Loucy (cell line): ENCODE measurements at regions not wholly inside any gene's neighbourhood (a gene's known extent, or its start where the extent isn't known, plus 50 kb on each side); places are given as distances from the start of the nearest gene placed in this dataset.
A peak's percentile ranks its signal among the peaks of the same experiment; 100 is the strongest.
"Not testable (repeated sequence)": the region's sequence is repeated elsewhere in the genome, so short reads cannot be mapped to it uniquely, and the experiment has no call there.

Experiments
- H2AFZ ChIP-seq: fragments of 200-600 bp; sonication (generic); 2 replicates; pipeline ENCODE4 v1.6.0; 2016; ENCODE audit warnings: antibody characterized with exemption, mild to moderate bottlenecking, low read length, moderate library complexity
- H3F3A ChIP-seq: fragments of 200-600 bp; 2 replicates; pipeline ENCODE4 v1.6.0; 2016; ENCODE audit warnings: antibody characterized with exemption, low read depth, mild to moderate bottlenecking
- H3K27me3 ChIP-seq: fragments of 200-600 bp; sonication (generic); 2 replicates; pipeline ENCODE4 v1.6.1; 2014; ENCODE audit warnings: low read length, mild to moderate bottlenecking; ENCODE audit not compliant: insufficient read depth, poor library complexity, severe bottlenecking
- H3K36me3 ChIP-seq: fragments of 200-600 bp; sonication (generic); 2 replicates; pipeline ENCODE4 v1.6.1; 2016; ENCODE audit warnings: low read length; ENCODE audit not compliant: insufficient read depth
- H3K4me1 ChIP-seq: fragments of 200-600 bp; sonication (generic); 2 replicates; pipeline ENCODE4 v1.5.1; 2014; ENCODE audit warnings: low read length, mild to moderate bottlenecking; ENCODE audit not compliant: insufficient read depth, poor library complexity, severe bottlenecking
- H3K4me2 ChIP-seq: fragments of 200-600 bp; sonication (generic); 2 replicates; pipeline ENCODE4 v1.6.0; 2014; ENCODE audit warnings: antibody characterized with exemption, low read length, low read depth, mild to moderate bottlenecking; ENCODE audit not compliant: poor library complexity, severe bottlenecking
- H3K4me3 ChIP-seq: fragments of 200-600 bp; sonication (generic); 2 replicates; pipeline ENCODE4 v1.5.1; 2014; ENCODE audit warnings: low read length, mild to moderate bottlenecking, mixed read lengths; ENCODE audit not compliant: poor library complexity, severe bottlenecking
- H3K79me2 ChIP-seq: fragments of 200-600 bp; sonication (generic); 2 replicates; pipeline ENCODE4 v1.6.1; 2014; ENCODE audit warnings: low read length; ENCODE audit not compliant: insufficient read depth
- H3K9ac ChIP-seq: fragments of 200-600 bp; sonication (generic); 2 replicates; pipeline ENCODE4 v1.6.0; 2014; ENCODE audit warnings: mild to moderate bottlenecking, low read depth, low read length, moderate library complexity; ENCODE audit not compliant: poor library complexity, severe bottlenecking
- H3K9me2 ChIP-seq: fragments of 200-600 bp; sonication (generic); replicated peaks from 2 replicates; pipeline ENCODE4 v1.6.1; 2016; ENCODE audit warnings: low read depth, low read length, mixed read lengths
- H3K9me3 ChIP-seq: fragments of 200-600 bp; sonication (generic); 2 replicates; pipeline ENCODE4 v1.6.1; 2014; ENCODE audit warnings: mild to moderate bottlenecking, antibody characterized with exemption, low read length, low read depth; ENCODE audit not compliant: insufficient read depth
- H4K20me1 ChIP-seq: fragments of 200-600 bp; sonication (generic); 2 replicates; pipeline ENCODE4 v1.6.0; 2014; ENCODE audit warnings: antibody characterized with exemption, low read length, mild to moderate bottlenecking; ENCODE audit not compliant: insufficient read depth, poor library complexity, severe bottlenecking
- EZH2phosphoT487 ChIP-seq: fragments of 200-600 bp; IDR thresholded peaks from 2 replicates; pipeline ENCODE4 v1.6.1; 2018; ENCODE audit warnings: antibody characterized with exemption, mild to moderate bottlenecking, moderate library complexity, borderline replicate concordance
- TF ChIP-seq, protein P1 (sequence below): fragments of 200-600 bp; sonication (generic); conservative IDR thresholded peaks from 2 replicates; pipeline ENCODE4 v1.5.1; 2014; ENCODE audit warnings: mild to moderate bottlenecking, antibody characterized with exemption, low read length

DNA sequence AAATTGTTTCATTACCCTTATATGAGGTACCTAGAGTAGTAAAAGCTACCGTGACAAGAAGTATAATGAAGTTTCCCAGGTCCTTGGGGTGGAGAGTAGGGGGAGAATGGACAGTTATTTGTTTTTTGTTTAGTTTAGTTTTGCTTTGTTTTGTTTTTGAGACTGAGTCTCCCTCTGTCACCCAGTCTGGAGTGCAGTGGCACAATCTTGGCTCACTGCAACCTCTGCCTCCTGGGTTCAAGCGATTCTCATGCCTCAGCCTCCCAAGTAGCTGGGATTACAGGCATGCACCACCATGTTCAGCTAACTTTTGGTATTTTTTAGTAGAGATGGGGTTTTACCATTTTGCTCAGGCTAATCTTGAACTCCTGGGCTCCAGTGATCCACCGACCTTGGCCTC lies 94.2 kb downstream of the VPREB1 start:
- H3K4me3 ChIP-seq, H3K9ac ChIP-seq, H2AFZ ChIP-seq, H3K4me2 ChIP-seq, H3K9me3 ChIP-seq, H3K27me3 ChIP-seq, H3F3A ChIP-seq, H3K79me2 ChIP-seq, H3K4me1 ChIP-seq, H3K9me2 ChIP-seq, H4K20me1 ChIP-seq, H3K36me3 ChIP-seq: not testable (repeated sequence)

DNA sequence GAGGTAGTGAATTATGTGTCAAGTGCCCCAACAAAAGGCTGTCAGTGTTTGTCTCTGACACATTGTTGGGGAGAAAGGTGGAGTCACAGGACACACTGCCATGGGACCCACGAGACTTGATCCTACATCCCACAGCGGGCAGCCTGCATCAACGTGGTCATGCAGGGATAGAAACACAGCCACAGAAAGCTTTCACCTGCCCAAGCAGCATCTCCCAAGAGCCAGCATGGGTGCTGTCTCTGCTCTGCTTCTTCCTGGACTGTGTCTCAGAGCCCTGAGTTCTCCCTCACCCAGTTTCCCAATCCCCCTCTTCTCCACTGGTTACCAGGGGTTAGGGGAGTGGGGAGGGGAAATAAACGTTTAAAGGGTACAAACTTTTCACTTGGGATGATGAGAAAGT lies 97.2 kb downstream of the VPREB1 start:
- H3K9ac ChIP-seq: no peak overlapping the region
- no peaks in the 10 kb centered on the region for H3K9me3 ChIP-seq
- no peaks in the 10 kb centered on the region for H4K20me1 ChIP-seq
- no peaks in the 10 kb centered on the region for H3K79me2 ChIP-seq
- H3F3A ChIP-seq: no peaks in the 10 kb centered on the region
- no peak overlapping the region for H2AFZ ChIP-seq
- no peaks in the 10 kb centered on the region for H3K27me3 ChIP-seq
- no peak overlapping the region for H3K4me2 ChIP-seq
- H3K4me1 ChIP-seq: peaks cover 25% of the 10 kb centered on the region
- no peak for TF ChIP-seq EZH2phosphoT487
- TF ChIP-seq, protein P1, sequence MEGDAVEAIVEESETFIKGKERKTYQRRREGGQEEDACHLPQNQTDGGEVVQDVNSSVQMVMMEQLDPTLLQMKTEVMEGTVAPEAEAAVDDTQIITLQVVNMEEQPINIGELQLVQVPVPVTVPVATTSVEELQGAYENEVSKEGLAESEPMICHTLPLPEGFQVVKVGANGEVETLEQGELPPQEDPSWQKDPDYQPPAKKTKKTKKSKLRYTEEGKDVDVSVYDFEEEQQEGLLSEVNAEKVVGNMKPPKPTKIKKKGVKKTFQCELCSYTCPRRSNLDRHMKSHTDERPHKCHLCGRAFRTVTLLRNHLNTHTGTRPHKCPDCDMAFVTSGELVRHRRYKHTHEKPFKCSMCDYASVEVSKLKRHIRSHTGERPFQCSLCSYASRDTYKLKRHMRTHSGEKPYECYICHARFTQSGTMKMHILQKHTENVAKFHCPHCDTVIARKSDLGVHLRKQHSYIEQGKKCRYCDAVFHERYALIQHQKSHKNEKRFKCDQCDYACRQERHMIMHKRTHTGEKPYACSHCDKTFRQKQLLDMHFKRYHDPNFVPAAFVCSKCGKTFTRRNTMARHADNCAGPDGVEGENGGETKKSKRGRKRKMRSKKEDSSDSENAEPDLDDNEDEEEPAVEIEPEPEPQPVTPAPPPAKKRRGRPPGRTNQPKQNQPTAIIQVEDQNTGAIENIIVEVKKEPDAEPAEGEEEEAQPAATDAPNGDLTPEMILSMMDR: no peak
- H3K4me3 ChIP-seq: no peak overlapping the region
- no peaks in the 10 kb centered on the region for H3K36me3 ChIP-seq
- H3K9me2 ChIP-seq: no peaks in the 10 kb centered on the region

DNA sequence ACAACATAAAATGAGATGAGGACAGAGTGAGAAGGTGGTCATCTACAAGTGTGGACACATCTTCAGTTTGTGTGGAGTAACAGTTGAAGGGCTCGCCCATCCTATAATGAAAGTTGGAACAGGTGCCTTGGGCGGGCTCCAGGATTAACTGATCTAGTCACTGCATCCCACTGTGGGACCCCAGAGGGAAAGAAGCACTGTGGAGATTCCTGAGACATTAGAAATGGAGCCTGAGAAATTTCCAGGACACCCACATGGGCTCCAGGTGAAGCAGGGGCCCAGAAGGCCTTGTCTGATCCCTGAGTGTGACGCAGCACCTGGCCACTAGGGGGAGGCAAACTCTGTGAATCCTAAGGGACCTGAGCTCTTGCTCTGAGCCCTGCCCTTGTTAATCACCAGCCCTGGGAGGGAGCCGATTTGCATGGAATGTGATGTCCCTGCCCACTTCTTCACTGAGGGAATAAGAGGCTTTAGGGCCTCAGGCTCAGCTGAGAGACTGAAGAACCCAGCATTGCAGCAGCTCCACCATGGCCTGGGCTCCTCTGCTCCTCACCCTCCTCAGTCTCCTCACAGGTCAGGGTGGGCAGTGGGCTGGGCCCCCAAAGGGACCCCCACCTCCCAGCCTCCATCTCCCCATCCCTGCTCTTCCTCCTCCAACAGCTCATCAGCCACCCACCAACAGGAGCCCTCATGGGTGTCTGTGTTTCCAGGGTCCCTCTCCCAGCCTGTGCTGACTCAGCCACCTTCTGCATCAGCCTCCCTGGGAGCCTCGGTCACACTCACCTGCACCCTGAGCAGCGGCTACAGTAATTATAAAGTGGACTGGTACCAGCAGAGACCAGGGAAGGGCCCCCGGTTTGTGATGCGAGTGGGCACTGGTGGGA lies 98.4 kb downstream of the VPREB1 start:
- H3K36me3 ChIP-seq: no peaks in the 10 kb centered on the region
- no peaks in the 10 kb centered on the region for H3K27me3 ChIP-seq
- H3K9ac ChIP-seq: no peak overlapping the region
- H3K79me2 ChIP-seq: no peaks in the 10 kb centered on the region
- no peak overlapping the region for H3K4me3 ChIP-seq
- no peaks in the 10 kb centered on the region for H3F3A ChIP-seq
- H3K4me1 ChIP-seq: peaks cover 26% of the 10 kb centered on the region
- 0 out of 2 replicates have a peak overlapping the region, but pooled peaks have one; percentile 8 for H2AFZ ChIP-seq
- no peaks in the 10 kb centered on the region for H4K20me1 ChIP-seq
- no peaks in the 10 kb centered on the region for H3K9me2 ChIP-seq
- TF ChIP-seq, protein P1: peak; percentile 94
- TF ChIP-seq EZH2phosphoT487: no peak
- H3K4me2 ChIP-seq: peak overlapping the region; percentile 5
- H3K9me3 ChIP-seq: no peaks in the 10 kb centered on the region
